Activated CD4-positive, alpha-beta T cell treated with anti-CD3 and anti-CD28 coated beads, Interleukin-2, amount 10 ng/mL, durations not matched to agents 7 days and 5 days (primary cell): ENCODE measurements at regions not wholly inside any gene's neighbourhood (a gene's known extent, or its start where the extent isn't known, plus 50 kb on each side); places are given as distances from the start of the nearest gene placed in this dataset.
A peak's percentile ranks its signal among the peaks of the same experiment; 100 is the strongest.
"Not testable (repeated sequence)": the region's sequence is repeated elsewhere in the genome, so short reads cannot be mapped to it uniquely, and the experiment has no call there.

Source experiments
- CTCF ChIA-PET: fragments of 350-600 bp; sonication (Branson Sonifier 250); formaldehyde crosslinking; loops from one replicate; lab custom pipeline; 2021; ENCODE audit warnings: antibody characterized with exemption; lab: Charles Lee
- POLR2A ChIA-PET: fragments of 350-600 bp; sonication (Branson Sonifier 250); formaldehyde crosslinking; loops from one replicate; lab custom pipeline; 2021; ENCODE audit warnings: antibody characterized with exemption; lab: Charles Lee
- DNase-seq: peaks from one replicate; pipeline ENCODE4 v3.0.0-alpha.2; 2020
- H3K27ac Mint-ChIP-seq: one replicate; pipeline ENCODE4 v1.8.0; 2021; ENCODE audit warnings: mild to moderate bottlenecking, moderate library complexity, mixed read lengths
- H3K27me3 Mint-ChIP-seq: one replicate; pipeline ENCODE4 v1.8.0; 2021; ENCODE audit warnings: mixed read lengths
- H3K36me3 Mint-ChIP-seq: one replicate; pipeline ENCODE4 v1.8.0; 2021; ENCODE audit warnings: low read depth, mixed read lengths
- H3K4me1 Mint-ChIP-seq: one replicate; pipeline ENCODE4 v1.8.0; 2021; ENCODE audit warnings: mixed read lengths
- H3K4me3 Mint-ChIP-seq: one replicate; pipeline ENCODE4 v1.8.0; 2021; ENCODE audit warnings: mild to moderate bottlenecking, moderate library complexity, mixed read lengths
- H3K9me3 Mint-ChIP-seq: one replicate; pipeline ENCODE4 v1.8.0; 2021; ENCODE audit warnings: mixed read lengths

DNA sequence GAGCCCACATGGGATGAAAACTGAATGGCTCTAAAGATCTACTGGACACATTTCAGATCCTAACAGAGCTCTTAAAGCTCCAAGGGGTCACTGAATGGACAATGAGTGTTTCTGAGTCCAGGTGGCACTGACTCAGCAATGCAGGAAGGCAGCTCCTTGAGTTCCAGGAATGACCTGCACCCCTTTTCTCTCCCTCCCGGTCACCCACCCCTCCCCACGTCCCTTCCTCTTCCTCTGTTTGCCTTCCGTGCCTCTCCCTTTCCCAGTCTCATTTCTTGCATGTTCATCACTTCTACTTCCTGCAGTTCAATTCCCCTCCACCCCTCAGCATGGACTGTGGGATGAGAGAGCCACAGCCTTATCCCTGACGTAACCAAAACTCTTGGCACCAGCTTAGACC lies 63.3 kb upstream of the SULF2 start:
- H3K9me3 Mint-ChIP-seq, DNase-seq, H3K4me3 Mint-ChIP-seq, H3K27ac Mint-ChIP-seq, H3K27me3 Mint-ChIP-seq, CTCF ChIA-PET, H3K4me1 Mint-ChIP-seq, POLR2A ChIA-PET, H3K36me3 Mint-ChIP-seq: not testable (repeated sequence)

DNA sequence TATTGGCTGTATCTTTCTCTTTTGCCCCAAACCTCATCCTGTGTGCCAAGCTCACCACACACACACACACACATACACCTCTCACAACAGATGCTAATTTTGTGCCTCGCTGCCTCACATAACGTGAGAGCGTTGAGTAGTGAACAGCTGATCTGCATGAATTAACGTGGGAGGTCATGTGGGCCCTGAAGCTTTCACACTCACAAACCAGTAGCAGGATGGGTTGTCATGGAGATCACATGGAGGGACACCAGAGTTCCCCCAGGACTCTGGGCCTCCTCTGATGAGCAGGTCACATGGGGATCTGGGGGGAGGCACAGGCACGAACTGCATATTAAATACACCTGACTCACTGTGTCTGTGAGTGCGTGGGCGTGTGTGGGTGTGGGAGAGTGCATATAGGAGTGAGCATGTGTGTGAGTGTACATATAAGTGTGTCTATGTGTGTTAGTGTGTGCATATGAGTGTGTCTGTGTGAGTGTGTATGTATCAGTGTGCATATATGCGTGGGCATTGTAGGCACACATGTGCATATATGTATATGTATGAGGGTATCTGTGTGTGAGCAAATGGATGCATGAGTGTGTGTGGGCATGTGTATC lies 62.7 kb upstream of the SULF2 start:
- no peak for DNase-seq
- ChIA-PET CTCF (no interaction called here), POLR2A (no interaction called here)
- Mint-ChIP-seq H3K27me3 (peaks cover 2% of the 10 kb centered on the region), H3K9me3 (no peaks in the 10 kb centered on the region), H3K4me3 (no peak overlapping the region), H3K27ac (no peak overlapping the region), H3K36me3 (no peaks in the 10 kb centered on the region), H3K4me1 (peaks cover 4% of the 10 kb centered on the region)

DNA sequence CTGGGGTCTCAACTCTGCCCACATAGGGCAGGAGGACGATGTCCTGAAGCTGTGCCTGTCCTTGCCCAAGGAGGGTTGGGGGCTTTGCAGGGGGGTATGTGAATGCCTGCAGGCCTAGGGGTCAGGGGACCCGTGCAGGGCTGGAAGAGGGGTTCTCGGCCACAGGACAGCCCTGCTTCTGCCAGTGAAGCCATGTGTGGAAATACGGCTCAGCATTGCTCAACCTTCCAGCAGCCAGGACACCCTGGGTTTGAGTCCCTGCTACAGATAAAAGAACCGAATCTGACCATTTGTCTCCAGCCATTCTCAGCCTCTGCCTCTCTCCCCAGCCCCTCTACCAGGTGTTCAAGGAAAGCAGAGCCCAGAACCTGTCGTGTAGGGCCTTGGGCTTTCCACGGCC lies 61.9 kb upstream of the SULF2 start:
- H3K4me3 Mint-ChIP-seq, POLR2A ChIA-PET, H3K27me3 Mint-ChIP-seq, H3K4me1 Mint-ChIP-seq, H3K27ac Mint-ChIP-seq, DNase-seq, H3K36me3 Mint-ChIP-seq, H3K9me3 Mint-ChIP-seq: not testable (repeated sequence)
- CTCF ChIA-PET = interaction anchor here (0.7 kb wide), 1 partner anchor 117 kb away, joined by 3 read pairs; no protein-coding TSS in a partner anchor

DNA sequence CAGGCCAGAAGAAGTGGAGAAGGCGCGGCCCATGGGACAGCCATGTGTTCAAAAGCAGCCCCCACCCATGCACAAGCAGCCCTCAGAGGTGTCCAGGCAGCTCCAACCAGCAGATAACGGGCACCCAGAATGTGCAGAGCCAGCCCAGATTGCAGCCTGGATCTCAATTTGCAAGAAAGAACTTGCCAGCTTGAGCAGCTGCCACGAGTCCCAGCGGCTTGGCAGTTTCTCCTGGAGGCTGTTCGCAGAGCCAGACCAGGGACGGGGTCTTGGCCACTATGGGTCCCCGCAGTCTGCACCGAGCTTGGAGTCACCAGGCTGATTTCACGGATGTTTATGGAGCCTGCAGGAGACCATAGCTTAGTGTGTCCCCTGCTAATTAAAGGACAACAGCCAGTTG lies 61.4 kb upstream of the SULF2 start:
- H3K4me1 Mint-ChIP-seq, DNase-seq, H3K27ac Mint-ChIP-seq, H3K4me3 Mint-ChIP-seq, H3K9me3 Mint-ChIP-seq, H3K27me3 Mint-ChIP-seq, POLR2A ChIA-PET, H3K36me3 Mint-ChIP-seq: not testable (repeated sequence)
- CTCF ChIA-PET = interaction anchor here (0.7 kb wide), 1 partner anchor 117 kb away, joined by 3 read pairs; no protein-coding TSS in a partner anchor

DNA sequence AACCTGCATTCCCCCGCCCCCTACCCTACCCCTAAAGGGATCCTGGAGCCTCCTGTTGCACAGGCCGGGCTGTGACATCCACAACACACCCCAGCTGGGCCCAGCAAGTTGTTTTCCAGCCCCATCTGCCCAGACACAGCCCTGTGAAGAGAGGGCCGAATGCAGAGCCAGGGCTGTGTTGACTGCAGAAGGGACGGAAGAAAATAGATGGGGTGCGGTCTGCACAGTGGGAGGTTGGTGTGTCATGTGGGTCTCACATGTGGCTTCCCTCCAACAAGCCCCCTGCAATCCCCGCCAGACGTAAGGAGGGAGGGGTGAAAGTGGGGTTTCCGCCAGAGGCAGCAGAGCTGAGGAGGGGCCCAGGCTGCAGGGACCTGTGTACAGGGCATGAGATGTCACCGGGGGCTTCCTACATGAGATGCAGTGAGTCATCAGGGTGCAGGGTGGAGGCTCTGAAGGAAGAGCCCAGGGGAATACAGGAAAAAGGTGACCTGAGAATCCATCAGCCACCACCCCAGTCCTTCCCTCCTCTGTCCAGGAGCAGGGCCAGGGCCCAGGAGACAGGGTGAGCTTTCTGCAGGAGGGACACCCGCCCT lies 60.2 kb upstream of the SULF2 start:
- CTCF ChIA-PET, POLR2A ChIA-PET, H3K27me3 Mint-ChIP-seq, DNase-seq, H3K36me3 Mint-ChIP-seq, H3K9me3 Mint-ChIP-seq, H3K27ac Mint-ChIP-seq, H3K4me1 Mint-ChIP-seq, H3K4me3 Mint-ChIP-seq: not testable (repeated sequence)

DNA sequence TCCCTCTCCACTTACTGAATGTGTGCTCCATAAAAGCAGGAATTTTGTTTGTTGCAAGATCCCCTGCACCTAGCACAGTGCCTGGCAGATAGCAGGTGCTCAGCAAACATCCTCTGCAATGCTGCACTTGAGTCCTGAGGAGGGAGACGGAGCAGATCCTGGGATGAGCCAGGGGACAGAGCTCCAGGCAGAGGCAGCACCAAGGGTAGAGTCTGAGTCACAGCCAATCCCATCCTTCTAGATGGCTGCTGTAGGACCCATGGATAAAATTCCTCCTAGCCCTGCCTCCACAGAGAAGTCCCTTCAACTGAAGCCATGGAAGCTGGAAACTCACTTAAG lies 59.3 kb upstream of the SULF2 start:
- POLR2A ChIA-PET, H3K4me1 Mint-ChIP-seq, H3K4me3 Mint-ChIP-seq, H3K9me3 Mint-ChIP-seq, H3K27me3 Mint-ChIP-seq, H3K36me3 Mint-ChIP-seq, DNase-seq, H3K27ac Mint-ChIP-seq, CTCF ChIA-PET: not testable (repeated sequence)

DNA sequence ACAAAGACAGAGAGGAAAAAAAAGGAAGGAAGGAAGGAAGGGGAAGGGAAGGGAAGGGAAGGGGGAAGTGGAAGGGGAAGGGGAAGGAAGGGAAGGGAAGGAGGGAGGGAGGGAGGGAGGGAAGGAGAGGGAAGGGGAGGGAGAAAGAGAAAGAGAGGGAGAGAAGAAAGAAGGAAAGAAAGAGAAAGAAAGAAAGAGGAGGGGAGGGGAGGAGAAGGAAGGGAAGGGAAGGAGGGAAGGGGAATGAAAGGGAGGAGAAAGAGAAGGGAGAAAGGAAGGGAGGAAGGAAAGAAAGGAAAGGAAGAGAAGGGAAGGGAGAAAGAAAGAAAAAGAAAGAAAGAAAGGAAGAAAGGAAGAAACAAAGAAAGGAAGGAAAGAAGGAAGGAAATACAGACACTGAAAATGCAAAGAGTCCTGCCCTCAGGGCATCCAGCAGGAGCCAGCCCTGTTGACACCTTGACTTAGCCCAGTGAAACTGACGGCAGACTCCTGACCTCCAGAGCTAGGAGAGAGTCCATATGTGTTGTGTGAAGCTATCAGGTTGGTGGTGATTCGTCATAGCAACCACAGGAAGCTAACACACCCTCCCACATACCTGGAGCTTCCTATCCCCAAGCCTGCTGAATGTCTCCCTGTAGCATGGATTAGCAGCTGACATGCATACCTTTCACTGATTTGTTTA lies 58.7 kb upstream of the SULF2 start:
- ChIA-PET CTCF (no interaction called here), POLR2A (no interaction called here)
- no peak for DNase-seq
- H3K4me3 Mint-ChIP-seq = no peak overlapping the region
- H3K27me3 Mint-ChIP-seq = peaks cover 2% of the 10 kb centered on the region
- H3K4me1 Mint-ChIP-seq = peaks cover 4% of the 10 kb centered on the region
- no peaks in the 10 kb centered on the region for H3K36me3 Mint-ChIP-seq
- H3K27ac Mint-ChIP-seq = peak overlapping the region; percentile 79
- H3K9me3 Mint-ChIP-seq = no peaks in the 10 kb centered on the region

DNA sequence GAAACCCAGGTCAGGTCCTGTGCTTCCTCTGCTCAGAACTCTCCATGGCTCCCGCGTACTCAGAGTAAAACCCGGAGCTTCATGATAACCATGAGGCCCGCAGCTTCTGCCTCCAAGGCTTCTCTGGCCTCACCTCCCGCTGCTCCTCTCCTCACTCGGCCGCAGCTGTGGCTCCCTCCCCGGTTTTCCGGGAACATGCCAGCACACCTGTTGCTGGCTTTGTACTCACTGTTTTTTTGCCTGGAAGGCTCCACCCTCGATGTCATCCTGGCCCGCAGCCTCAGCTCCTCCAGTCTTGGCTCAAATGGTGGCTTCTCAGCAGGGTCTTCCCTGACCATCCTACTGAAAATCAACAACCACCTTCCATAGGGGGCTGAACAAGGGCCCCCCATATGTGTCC lies 57.7 kb upstream of the SULF2 start:
- H3K36me3 Mint-ChIP-seq, CTCF ChIA-PET, H3K4me1 Mint-ChIP-seq, H3K4me3 Mint-ChIP-seq, H3K27me3 Mint-ChIP-seq, DNase-seq, POLR2A ChIA-PET, H3K9me3 Mint-ChIP-seq, H3K27ac Mint-ChIP-seq: not testable (repeated sequence)

DNA sequence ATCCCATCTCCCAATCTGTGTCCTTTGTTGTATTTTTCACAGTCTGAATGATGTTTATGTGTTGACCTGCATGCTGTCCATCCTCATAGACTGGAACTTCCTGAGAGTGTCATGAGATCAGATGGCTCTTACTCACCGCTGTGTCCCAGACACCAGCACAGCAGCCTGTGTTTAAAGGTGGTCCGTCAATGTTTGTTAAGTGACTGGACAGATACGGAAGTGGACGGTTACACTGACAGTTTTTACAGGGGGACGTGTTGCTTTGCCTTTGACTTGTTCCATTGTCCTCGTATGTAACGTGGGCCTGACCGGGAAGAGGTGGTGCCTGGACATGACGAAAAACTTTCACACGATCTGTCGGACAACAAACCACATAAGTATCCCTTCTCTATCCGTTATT lies 56.7 kb upstream of the SULF2 start:
- H3K36me3 Mint-ChIP-seq, DNase-seq, H3K4me3 Mint-ChIP-seq, H3K9me3 Mint-ChIP-seq, CTCF ChIA-PET, H3K27ac Mint-ChIP-seq, POLR2A ChIA-PET, H3K4me1 Mint-ChIP-seq, H3K27me3 Mint-ChIP-seq: not testable (repeated sequence)

DNA sequence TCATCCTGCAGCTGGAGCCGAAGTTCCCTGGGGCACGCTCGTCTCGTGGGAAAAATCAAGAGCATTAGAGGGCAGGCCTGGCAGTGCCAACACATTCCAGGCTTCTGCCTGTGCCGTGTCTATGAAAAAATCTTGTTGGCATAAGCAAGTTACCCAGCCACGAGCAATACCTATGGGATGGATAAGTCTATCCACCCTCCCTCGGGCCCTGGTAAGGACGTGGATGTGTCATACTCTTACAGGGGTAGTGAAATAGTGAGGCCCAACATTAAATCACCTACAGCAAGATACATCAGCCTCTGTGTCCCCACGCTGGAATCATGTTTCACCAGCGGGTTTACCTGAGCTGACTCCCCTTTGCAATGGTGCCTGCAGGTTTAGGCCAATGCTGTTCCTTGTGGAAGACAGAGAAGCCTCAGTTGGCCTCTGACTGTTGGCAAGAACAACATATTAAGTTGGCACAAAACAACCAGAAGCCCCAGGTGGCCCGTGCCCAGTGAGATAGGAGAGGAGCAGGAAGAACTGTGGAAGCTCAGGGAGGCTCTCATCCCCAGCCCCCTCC lies 51.1 kb upstream of the SULF2 start:
- DNase-seq, H3K27me3 Mint-ChIP-seq, H3K36me3 Mint-ChIP-seq, POLR2A ChIA-PET, H3K27ac Mint-ChIP-seq, H3K9me3 Mint-ChIP-seq, CTCF ChIA-PET, H3K4me3 Mint-ChIP-seq, H3K4me1 Mint-ChIP-seq: not testable (repeated sequence)
